Liver (tissue), 7 donors: ENCODE measurements at regions not wholly inside any gene's neighbourhood (a gene's known extent, or its start where the extent isn't known, plus 50 kb on each side); places are given as distances from the start of the nearest gene placed in this dataset.

Experiments used
- DNase-seq: peaks from one replicate; pipeline ENCODE4 v3.0.0-alpha.2; 2017; ENCODE audit warnings: low spot score
- H3K27ac ChIP-seq, 2 donors: one replicate each; pipeline ENCODE4 v1.7.0; 2013; ENCODE audit warnings: inconsistent platforms in 2 of 2, low read length in 2 of 2, control low read depth in 1 of 2, low read depth in 1 of 2, mild to moderate bottlenecking in 1 of 2
- H3K27me3 ChIP-seq, 4 donors: one replicate each; pipeline versions ENCODE4 v1.6.1 to v1.7.0; 2013; ENCODE audit warnings: low read length in 3 of 4, inconsistent platforms in 1 of 4, mild to moderate bottlenecking in 1 of 4, moderate library complexity in 1 of 4; ENCODE audit not compliant: control insufficient read depth in 4 of 4, insufficient read depth in 4 of 4
- H3K36me3 ChIP-seq, 4 donors: one replicate each; pipeline versions ENCODE4 v1.6.1 to v1.7.0; 2013; ENCODE audit warnings: low read length in 3 of 4, mild to moderate bottlenecking in 3 of 4, low read depth in 1 of 4, moderate library complexity in 1 of 4; ENCODE audit not compliant: control insufficient read depth in 4 of 4, insufficient read depth in 3 of 4
- H3K4me1 ChIP-seq, 4 donors: one replicate each; pipeline versions ENCODE4 v1.6.1 to v1.7.0; 2013; ENCODE audit warnings: low read length in 3 of 4, mild to moderate bottlenecking in 3 of 4, moderate library complexity in 1 of 4; ENCODE audit not compliant: control insufficient read depth in 4 of 4, insufficient read depth in 4 of 4
- H3K4me3 ChIP-seq, 3 donors: one replicate each; pipeline versions ENCODE4 v1.6.1 to v1.7.0; 2013; ENCODE audit warnings: low read length in 3 of 3, control low read depth in 1 of 3, low read depth in 1 of 3, mild to moderate bottlenecking in 1 of 3
- H3K9ac ChIP-seq, 2 donors: one replicate each; pipeline ENCODE4 v1.7.0; 2013; ENCODE audit warnings: low read length in 2 of 2, mild to moderate bottlenecking in 2 of 2, moderate library complexity in 2 of 2, control low read depth in 1 of 2, low read depth in 1 of 2
- H3K9me3 ChIP-seq, 4 donors: one replicate each; pipeline versions ENCODE4 v1.6.1 to v1.7.0; 2013; ENCODE audit warnings: low read length in 3 of 4; ENCODE audit not compliant: control insufficient read depth in 4 of 4
- ATF3 ChIP-seq: IDR thresholded peaks from 2 replicates; pipeline ENCODE4 v1.6.1; 2016; ENCODE audit warnings: antibody characterized with exemption
- EGR1 ChIP-seq, 2 donors: IDR thresholded peaks; 2 replicates each; pipeline ENCODE4 v1.6.1; 2016 to 2018; ENCODE audit warnings: antibody characterized with exemption in 2 of 2, low read depth in 2 of 2
- FOXA1 ChIP-seq: IDR thresholded peaks from 2 replicates; pipeline ENCODE4 v1.6.1; 2016; ENCODE audit warnings: antibody characterized with exemption
- GABPA ChIP-seq, 2 donors: IDR thresholded peaks in 1 of 2; conservative IDR thresholded peaks in 1 of 2; 2 replicates each; pipeline ENCODE4 v1.6.1; 2016; ENCODE audit warnings: antibody characterized with exemption in 2 of 2, mild to moderate bottlenecking in 1 of 2, moderate library complexity in 1 of 2
- HNF4A ChIP-seq, 2 donors: conservative IDR thresholded peaks; 2 replicates each; pipeline ENCODE4 v1.6.1; 2016; ENCODE audit warnings: antibody characterized with exemption in 2 of 2, mild to moderate bottlenecking in 2 of 2
- HNF4G ChIP-seq: IDR thresholded peaks from 2 replicates; pipeline ENCODE4 v1.6.1; 2016; ENCODE audit warnings: antibody characterized with exemption
- JUND ChIP-seq, 2 donors: IDR thresholded peaks; 2 replicates each; pipeline ENCODE4 v1.6.1; 2016; ENCODE audit warnings: antibody characterized with exemption in 2 of 2
- MAX ChIP-seq: IDR thresholded peaks from 2 replicates; pipeline ENCODE4 v1.6.1; 2016; ENCODE audit warnings: antibody characterized with exemption
- NR2F2 ChIP-seq: IDR thresholded peaks from 2 replicates; pipeline ENCODE4 v1.6.1; 2016; ENCODE audit warnings: antibody characterized with exemption
- RAD21 ChIP-seq, 2 donors: IDR thresholded peaks; 2 replicates each; pipeline ENCODE4 v1.6.1; 2016; ENCODE audit warnings: antibody characterized with exemption in 2 of 2, mild to moderate bottlenecking in 2 of 2
- RXRA ChIP-seq, 2 donors: IDR thresholded peaks; 2 replicates each; pipeline ENCODE4 v1.6.1; 2017 to 2018; ENCODE audit warnings: antibody characterized with exemption in 2 of 2, mild to moderate bottlenecking in 1 of 2
- SP1 ChIP-seq: IDR thresholded peaks from 2 replicates; pipeline ENCODE4 v1.6.1; 2018; ENCODE audit warnings: antibody characterized with exemption, mild to moderate bottlenecking
- TAF1 ChIP-seq: conservative IDR thresholded peaks from 2 replicates; pipeline ENCODE4 v1.6.1; 2016; ENCODE audit warnings: antibody characterized with exemption, mild to moderate bottlenecking
- YY1 ChIP-seq: IDR thresholded peaks from 2 replicates; pipeline ENCODE4 v1.6.1; 2016; ENCODE audit warnings: antibody characterized with exemption, mild to moderate bottlenecking
- ZBTB33 ChIP-seq: IDR thresholded peaks from 2 replicates; pipeline ENCODE4 v1.6.1; 2016; ENCODE audit warnings: antibody characterized with exemption
- WGBS: extraction: QIAGEN DNeasy Blood & Tissue Kit; methylation state at CpG from one replicate; pipeline ENCODE4 v1.1.7; 2013; 5-methylcytosine and 5-hydroxymethylcytosine counted together
- donor health status: healthy.
- donor health status: healthy.
- donor health status: healthy.
- donor health status: healthy.

- WGBS = 72% methylated on average over 4 of the region's 4 CpGs
- peaks cover 0 to 3% (median 0%) of the 10 kb centered on the region in 4 donors for H3K9me3 ChIP-seq
- H3K4me3 ChIP-seq = no peak overlapping the region
- no peaks in the 10 kb centered on the region for H3K4me1 ChIP-seq
- no peak overlapping the region for H3K9ac ChIP-seq
- H3K27me3 ChIP-seq = no peaks in the 10 kb centered on the region
- no peak for DNase-seq
- TF ChIP-seq YY1 = no peak
- H3K27ac ChIP-seq = no peak overlapping the region
- H3K36me3 ChIP-seq = no peaks in the 10 kb centered on the region
These were observed 383.5 kb downstream of the SFMBT2 start for GRCh38 chr10:7027237-7027912.

- Histone ChIP-seq H3K9ac (no peak overlapping the region), H3K36me3 (no peaks in the 10 kb centered on the region), H3K9me3 (peaks cover 0 to 3% (median 0%) of the 10 kb centered on the region in 4 donors), H3K27ac (no peak overlapping the region), H3K27me3 (no peaks in the 10 kb centered on the region), H3K4me1 (no peaks in the 10 kb centered on the region), H3K4me3 (no peak overlapping the region)
- DNase-seq = no peak
- TF ChIP-seq EGR1 (IDR thresholded peaks at IDR 0.05; ENCODE audit: low read depth in 2 of 2) (no peak), GABPA (IDR thresholded peaks at IDR 0.05 in 1 of 2, conservative IDR thresholded peaks at IDR 0.05 in 1 of 2) (no peak), RXRA (IDR thresholded peaks at IDR 0.05) (no peak), HNF4G (no peak), TAF1 (no peak)
- WGBS = 89% methylated on average over 4 of the region's 4 CpGs
These were observed 384.0 kb downstream of the SFMBT2 start for GRCh38 chr10:7026818-7027217.

- no peak overlapping the region for H3K27ac ChIP-seq
- TF ChIP-seq ZBTB33 (no peak), FOXA1 (no peak), RAD21 (IDR thresholded peaks at IDR 0.05) (no peak), EGR1 (IDR thresholded peaks at IDR 0.05; ENCODE audit: low read depth in 2 of 2) (no peak), ATF3 (no peak), NR2F2 (no peak), HNF4A (conservative IDR thresholded peaks at IDR 0.05) (no peak), JUND (IDR thresholded peaks at IDR 0.05) (no peak), TAF1 (no peak), SP1 (no peak), YY1 (no peak), MAX (no peak)
- no peaks in the 10 kb centered on the region for H3K27me3 ChIP-seq
- H3K9me3 ChIP-seq = peaks cover 0 to 3% (median 0%) of the 10 kb centered on the region in 4 donors
- no peaks in the 10 kb centered on the region for H3K4me1 ChIP-seq
- H3K4me3 ChIP-seq = no peak overlapping the region
- no peak for DNase-seq
- H3K9ac ChIP-seq = no peak overlapping the region
- H3K36me3 ChIP-seq = no peaks in the 10 kb centered on the region
- WGBS = 96% methylated on average over 2 of the region's 2 CpGs
These were observed 385.5 kb downstream of the SFMBT2 start for GRCh38 chr10:7025296-7025695.
